AG10803 (cell line): ENCODE measurements at regions not wholly inside any gene's neighbourhood (a gene's known extent, or its start where the extent isn't known, plus 50 kb on each side); places are given as distances from the start of the nearest gene placed in this dataset.
A peak's percentile ranks its signal among the peaks of the same experiment; 100 is the strongest.

ENCODE experiments used
- DNase-seq: peaks from one replicate; pipeline ENCODE4 v3.0.0; 2010; ENCODE audit warnings: low read depth
- H3K4me3 ChIP-seq: 2 replicates; pipeline ENCODE4 v1.5.1; 2011; ENCODE audit warnings: mild to moderate bottlenecking, low read length, control low read depth
- TF ChIP-seq, protein P1 (sequence below): conservative IDR thresholded peaks from 2 replicates; pipeline ENCODE4 v1.5.1; 2011; ENCODE audit warnings: mild to moderate bottlenecking, low read length, control low read depth, inconsistent platforms

DNA sequence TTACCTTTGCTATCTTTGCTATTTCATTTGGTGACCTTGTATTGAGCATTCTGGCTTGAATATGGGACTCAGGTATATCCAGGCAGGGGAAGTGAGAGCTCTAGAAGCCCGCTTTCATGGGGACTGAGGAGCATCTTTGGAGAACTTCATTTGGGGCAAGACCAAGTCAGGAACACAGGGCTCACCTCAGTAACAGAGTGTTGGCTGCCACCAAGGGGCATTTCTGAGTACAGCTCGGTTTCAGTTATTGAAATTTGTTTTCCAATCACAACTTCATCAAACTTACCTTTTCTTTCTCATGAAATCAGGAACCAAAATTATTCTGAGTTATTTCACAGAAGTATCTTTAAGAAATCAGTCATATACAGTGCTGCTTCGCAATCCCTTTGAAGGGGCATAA, 337.2 kb downstream of the C7orf25 start:
- peak; percentile 13 for DNase-seq
- no peak overlapping the region for H3K4me3 ChIP-seq
- TF ChIP-seq, protein P1, sequence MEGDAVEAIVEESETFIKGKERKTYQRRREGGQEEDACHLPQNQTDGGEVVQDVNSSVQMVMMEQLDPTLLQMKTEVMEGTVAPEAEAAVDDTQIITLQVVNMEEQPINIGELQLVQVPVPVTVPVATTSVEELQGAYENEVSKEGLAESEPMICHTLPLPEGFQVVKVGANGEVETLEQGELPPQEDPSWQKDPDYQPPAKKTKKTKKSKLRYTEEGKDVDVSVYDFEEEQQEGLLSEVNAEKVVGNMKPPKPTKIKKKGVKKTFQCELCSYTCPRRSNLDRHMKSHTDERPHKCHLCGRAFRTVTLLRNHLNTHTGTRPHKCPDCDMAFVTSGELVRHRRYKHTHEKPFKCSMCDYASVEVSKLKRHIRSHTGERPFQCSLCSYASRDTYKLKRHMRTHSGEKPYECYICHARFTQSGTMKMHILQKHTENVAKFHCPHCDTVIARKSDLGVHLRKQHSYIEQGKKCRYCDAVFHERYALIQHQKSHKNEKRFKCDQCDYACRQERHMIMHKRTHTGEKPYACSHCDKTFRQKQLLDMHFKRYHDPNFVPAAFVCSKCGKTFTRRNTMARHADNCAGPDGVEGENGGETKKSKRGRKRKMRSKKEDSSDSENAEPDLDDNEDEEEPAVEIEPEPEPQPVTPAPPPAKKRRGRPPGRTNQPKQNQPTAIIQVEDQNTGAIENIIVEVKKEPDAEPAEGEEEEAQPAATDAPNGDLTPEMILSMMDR, result peak; percentile 57

DNA sequence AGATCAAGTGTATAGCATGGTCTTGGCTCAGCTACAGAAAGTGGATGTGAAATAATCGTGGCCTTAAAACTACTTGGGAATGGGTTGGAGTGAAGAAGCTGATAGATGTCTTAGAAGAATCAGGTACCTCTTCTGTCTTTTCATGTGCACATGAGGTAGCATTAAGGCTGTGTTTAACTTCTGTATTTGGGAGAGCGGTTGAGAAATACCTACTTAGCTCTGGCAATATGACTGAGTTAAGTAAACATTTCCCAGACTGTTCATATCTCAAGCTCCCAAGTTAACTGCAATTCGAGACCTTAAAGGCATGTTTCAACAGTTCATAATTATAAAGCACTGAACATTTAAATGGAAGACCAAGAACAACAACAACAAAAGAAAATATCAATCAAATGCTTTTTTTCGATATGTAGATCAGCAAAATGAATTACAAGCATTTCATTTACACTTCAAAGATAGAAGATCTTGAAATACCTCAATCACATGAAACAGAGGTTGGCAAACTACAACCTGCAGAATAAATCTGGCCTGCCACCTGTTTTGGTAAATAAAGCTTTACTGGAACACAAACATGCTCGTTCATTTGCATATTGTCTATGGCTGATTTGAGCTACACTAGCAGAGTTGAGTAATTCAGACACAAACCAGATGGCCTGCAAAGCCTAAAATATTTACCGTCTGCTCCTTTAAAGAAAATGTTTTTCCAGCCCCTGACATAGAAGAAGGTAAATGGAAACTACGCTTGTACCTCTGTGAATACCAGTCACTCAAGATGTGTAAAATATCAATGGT, 337.1 kb upstream of the GLI3 start:
- H3K4me3 ChIP-seq, result no peak overlapping the region
- DNase-seq, result peak; percentile 16
- TF ChIP-seq, protein P1, result no peak

DNA sequence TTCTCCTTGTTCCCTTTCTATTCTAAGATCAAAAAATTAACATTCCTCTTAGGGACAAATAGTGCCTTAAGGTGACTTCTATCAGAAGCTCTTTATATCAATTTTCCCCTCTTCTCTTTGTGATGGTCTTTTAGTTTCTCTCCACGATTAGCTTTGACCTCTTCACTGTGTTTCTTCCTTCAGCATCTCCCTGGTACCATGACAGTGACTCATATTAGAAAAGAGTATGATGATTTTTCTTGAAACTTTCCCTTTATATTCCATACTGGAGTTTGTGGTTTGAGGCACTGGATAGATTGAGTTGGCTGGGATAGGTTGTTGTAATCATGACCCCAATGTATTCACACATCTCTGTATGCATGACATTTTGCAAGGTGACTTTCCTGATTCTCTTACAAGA, 335.6 kb upstream of the GLI3 start:
- DNase-seq, result no peak
- TF ChIP-seq, protein P1, result no peak
- H3K4me3 ChIP-seq, result no peak overlapping the region

DNA sequence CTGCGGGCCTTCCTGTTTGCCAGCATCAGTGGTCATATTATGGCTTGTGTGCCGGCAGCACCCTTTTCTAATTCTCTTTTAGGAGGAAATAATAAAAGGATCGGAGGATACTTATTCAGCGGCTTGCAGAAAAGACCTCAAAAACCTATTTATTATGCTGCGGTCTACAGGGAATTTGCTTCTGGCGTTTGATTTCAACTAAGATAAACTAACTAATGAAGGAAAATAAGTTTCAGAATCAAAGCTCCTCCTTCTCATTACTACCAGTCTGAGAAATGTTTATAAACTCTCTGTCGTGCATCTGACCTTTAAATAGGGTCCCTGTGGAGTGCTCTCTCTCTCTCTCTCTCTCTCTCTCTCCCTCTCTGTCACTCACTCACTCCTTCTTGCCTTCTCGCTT, 335.0 kb upstream of the GLI3 start:
- TF ChIP-seq, protein P1, result no peak
- H3K4me3 ChIP-seq, result no peak overlapping the region
- DNase-seq, result no peak

- H3K4me3 ChIP-seq, result no peak overlapping the region
- DNase-seq, result no peak
- TF ChIP-seq, protein P1, result no peak
Measured at GRCh38 chr7:42570944-42571343, 333.9 kb upstream of the GLI3 start.

DNA sequence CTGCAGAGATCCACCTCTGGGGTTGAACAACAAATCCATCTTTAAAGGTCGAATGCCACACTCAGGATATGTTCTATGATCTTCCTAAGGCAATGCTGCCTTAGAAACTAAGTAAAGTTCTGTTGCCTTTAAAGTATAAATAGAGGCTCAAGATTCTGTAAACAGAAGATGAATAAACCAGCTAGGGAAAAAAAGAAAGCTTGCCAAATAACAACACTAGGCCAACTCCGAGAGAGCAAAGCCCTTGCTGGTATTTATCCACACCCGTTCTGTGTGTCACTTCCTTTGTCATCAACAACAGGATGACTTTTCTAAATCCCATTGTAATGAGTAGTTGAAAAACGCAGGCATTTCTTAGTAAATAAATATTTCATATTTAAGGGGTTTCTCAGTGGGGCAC, 330.0 kb upstream of the GLI3 start:
- no peak overlapping the region for H3K4me3 ChIP-seq
- TF ChIP-seq, protein P1, result no peak
- DNase-seq, result peak; percentile 53

GRCh38 chr7:42561797-42562196, 324.8 kb upstream of the GLI3 start:
- DNase-seq, result no peak
- H3K4me3 ChIP-seq, result no peak overlapping the region
- TF ChIP-seq, protein P1, result no peak
